Mesothelial cell of epicardium (in vitro differentiated cells): ENCODE measurements at regions not wholly inside any gene's neighbourhood (a gene's known extent, or its start where the extent isn't known, plus 50 kb on each side); places are given as distances from the start of the nearest gene placed in this dataset.
"Not testable (repeated sequence)": the region's sequence is repeated elsewhere in the genome, so short reads cannot be mapped to it uniquely, and the experiment has no call there.

ENCODE experiments used
- DNase-seq, 2 experiments: peaks; one replicate each; pipeline ENCODE4 v3.0.0; 2021; ENCODE audit warnings: low spot score in 2 of 2; ENCODE audit not compliant: unreplicated experiment in 2 of 2
- H3K27ac Mint-ChIP-seq: 2 replicates; pipeline ENCODE4 v1.8.0; 2021; ENCODE audit warnings: mixed read lengths
- H3K27me3 Mint-ChIP-seq: 2 replicates; pipeline ENCODE4 v1.8.0; 2021; ENCODE audit warnings: low read depth, mixed read lengths
- H3K36me3 Mint-ChIP-seq: 2 replicates; pipeline ENCODE4 v1.8.0; 2021; ENCODE audit warnings: mixed read lengths
- H3K4me1 Mint-ChIP-seq: 2 replicates; pipeline ENCODE4 v1.8.0; 2021; ENCODE audit warnings: mixed read lengths
- H3K4me3 Mint-ChIP-seq: 2 replicates; pipeline ENCODE4 v1.8.0; 2021; ENCODE audit warnings: mild to moderate bottlenecking, moderate library complexity, mixed read lengths
- H3K9me3 Mint-ChIP-seq: 2 replicates; pipeline ENCODE4 v1.8.0; 2021; ENCODE audit warnings: mixed read lengths
- TF ChIP-seq, protein P1 (sequence below): fragments of 200-600 bp; sonication (generic); IDR thresholded peaks from one replicate; pipeline ENCODE4 v1.5.0; 2021; ENCODE audit warnings: antibody characterized with exemption; ENCODE audit not compliant: unreplicated experiment

DNA sequence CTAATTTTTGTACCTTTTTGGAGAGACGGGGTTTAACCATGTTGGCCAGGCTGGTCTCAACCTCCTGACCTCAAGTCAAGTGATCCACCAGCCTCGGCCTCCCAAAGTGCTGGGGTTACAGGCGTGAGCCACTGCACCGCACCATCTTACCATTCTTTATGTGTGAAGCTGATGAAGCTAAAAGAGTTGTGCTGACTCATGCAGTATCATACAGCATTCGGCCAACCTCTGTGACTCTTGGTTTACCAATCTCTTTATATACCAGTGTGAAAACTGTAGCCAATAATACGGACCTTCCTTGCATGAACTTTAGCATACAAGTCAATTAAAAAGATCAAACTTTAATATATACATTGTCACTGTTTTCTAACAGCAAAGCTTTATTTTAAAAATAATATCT is 878.2 kb upstream of the MBL2 start:
- Mint-ChIP-seq H3K27ac (no peak overlapping the region), H3K4me1 (peaks cover 4% of the 10 kb centered on the region), H3K4me3 (no peak overlapping the region), H3K9me3 (no peaks in the 10 kb centered on the region), H3K36me3 (no peaks in the 10 kb centered on the region), H3K27me3 (no peaks in the 10 kb centered on the region)
- TF ChIP-seq, protein P1, sequence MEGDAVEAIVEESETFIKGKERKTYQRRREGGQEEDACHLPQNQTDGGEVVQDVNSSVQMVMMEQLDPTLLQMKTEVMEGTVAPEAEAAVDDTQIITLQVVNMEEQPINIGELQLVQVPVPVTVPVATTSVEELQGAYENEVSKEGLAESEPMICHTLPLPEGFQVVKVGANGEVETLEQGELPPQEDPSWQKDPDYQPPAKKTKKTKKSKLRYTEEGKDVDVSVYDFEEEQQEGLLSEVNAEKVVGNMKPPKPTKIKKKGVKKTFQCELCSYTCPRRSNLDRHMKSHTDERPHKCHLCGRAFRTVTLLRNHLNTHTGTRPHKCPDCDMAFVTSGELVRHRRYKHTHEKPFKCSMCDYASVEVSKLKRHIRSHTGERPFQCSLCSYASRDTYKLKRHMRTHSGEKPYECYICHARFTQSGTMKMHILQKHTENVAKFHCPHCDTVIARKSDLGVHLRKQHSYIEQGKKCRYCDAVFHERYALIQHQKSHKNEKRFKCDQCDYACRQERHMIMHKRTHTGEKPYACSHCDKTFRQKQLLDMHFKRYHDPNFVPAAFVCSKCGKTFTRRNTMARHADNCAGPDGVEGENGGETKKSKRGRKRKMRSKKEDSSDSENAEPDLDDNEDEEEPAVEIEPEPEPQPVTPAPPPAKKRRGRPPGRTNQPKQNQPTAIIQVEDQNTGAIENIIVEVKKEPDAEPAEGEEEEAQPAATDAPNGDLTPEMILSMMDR, result no peak
- DNase-seq, result no peak

DNA sequence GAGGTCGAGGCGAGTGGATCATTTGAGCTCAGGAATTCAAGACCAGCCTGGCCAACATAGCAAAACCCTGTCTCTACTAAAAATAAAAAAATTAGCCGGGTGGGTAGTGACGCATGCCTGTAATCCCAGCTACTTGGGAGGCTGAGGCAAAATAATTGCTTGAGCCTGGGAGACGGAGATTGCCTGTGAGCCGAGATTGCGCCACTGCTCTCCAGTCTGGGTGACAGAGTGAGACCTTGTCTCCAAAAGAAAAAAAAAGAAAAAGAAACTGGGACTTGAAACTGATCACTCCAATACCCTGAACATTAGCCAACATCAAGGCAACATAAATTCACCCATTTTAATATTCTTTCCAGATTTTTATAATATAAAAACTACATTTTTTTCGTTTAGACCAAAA is 874.6 kb upstream of the MBL2 start:
- H3K4me3 Mint-ChIP-seq, H3K4me1 Mint-ChIP-seq, H3K27me3 Mint-ChIP-seq, H3K27ac Mint-ChIP-seq, H3K9me3 Mint-ChIP-seq, DNase-seq, H3K36me3 Mint-ChIP-seq: not testable (repeated sequence)

DNA sequence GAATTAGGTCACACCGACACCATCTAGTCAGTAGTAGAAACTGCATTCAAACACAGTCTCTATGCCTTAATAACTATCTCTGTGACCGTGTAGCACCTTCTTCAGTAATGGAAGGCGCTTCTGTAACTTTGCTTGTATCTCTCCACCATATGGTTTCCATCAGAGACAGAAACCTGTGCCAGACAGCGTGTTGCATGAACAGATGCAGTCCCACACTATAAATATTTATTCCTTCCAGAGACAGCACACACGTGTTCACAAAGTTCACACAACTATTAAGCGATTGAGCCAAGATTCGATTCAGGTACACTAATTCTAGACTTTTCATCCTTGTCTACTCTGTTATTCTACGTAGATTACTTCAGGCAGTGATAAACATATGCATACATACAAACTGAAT is 873.9 kb upstream of the MBL2 start:
- Mint-ChIP-seq H3K27ac (no peak overlapping the region), H3K4me3 (no peak overlapping the region), H3K4me1 (peaks cover 4% of the 10 kb centered on the region), H3K9me3 (peaks cover 4% of the 10 kb centered on the region), H3K27me3 (no peaks in the 10 kb centered on the region), H3K36me3 (peaks cover 3% of the 10 kb centered on the region)
- DNase-seq, result no peak
- TF ChIP-seq, protein P1, result no peak

DNA sequence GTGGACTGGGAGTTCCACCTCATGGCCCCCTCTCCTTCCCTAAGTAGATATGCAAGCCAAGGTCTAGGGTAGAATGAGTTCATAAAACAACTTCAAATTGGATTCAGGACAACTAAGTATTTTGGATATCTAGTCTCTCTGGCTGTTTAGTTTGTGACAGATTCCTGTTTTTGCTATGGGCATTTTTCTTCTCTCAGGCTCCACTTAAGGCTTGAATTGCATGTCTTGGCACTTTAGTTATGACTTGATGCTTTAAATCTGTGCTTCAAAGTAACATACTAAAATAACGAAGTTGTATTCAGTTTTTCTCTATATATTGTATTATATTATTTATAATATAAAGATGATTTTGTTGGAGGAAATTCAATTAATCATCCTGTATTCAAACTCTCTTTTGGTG is 873.4 kb upstream of the MBL2 start:
- Mint-ChIP-seq H3K27ac (no peak overlapping the region), H3K36me3 (peaks cover 3% of the 10 kb centered on the region), H3K27me3 (no peaks in the 10 kb centered on the region), H3K9me3 (peaks cover 8% of the 10 kb centered on the region), H3K4me3 (no peak overlapping the region), H3K4me1 (peaks cover 4% of the 10 kb centered on the region)
- DNase-seq, result no peak
- TF ChIP-seq, protein P1, result no peak

DNA sequence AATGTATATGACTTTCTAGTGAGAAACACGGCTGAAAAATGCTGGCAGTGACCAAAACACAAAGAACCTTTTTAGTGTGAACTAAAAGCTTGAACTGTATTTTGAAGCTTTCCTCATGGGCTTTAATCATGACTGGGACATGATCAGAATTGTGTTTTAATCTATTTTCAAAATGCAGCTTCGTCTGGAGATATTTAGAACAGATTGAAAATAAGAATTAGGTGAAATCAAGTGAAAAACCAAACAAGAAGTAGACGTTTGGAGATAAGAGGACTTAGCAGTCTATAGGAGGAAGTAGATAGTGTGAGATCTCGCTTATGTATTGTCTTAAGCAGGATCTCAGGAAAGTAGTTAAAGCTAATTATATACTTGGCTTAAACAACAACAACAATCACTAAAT is 865.4 kb upstream of the MBL2 start:
- TF ChIP-seq, protein P1, result no peak
- Mint-ChIP-seq H3K27ac (no peak overlapping the region), H3K4me3 (no peak overlapping the region), H3K4me1 (peaks cover 9% of the 10 kb centered on the region), H3K36me3 (peaks cover 3% of the 10 kb centered on the region), H3K27me3 (no peaks in the 10 kb centered on the region), H3K9me3 (peaks cover 27% of the 10 kb centered on the region)
- no peak for DNase-seq

DNA sequence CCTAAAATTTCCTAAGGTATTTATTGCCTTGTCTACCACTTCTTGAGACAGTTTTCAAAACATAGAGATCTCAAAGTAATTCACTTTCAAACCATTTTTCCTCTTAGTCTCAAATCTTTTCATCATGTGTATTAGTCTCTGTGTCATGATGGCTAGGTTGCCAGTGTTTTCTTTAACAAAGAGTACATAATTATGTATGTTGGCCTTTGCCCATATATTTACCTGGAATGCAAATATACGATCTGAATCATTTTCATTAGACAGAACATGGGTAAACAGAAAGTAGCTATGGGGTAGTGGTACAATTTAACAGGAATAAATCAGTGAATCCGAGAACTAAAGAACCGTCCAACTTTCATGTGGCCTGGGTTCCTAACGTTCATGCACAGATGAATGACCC is 852.1 kb upstream of the MBL2 start:
- Mint-ChIP-seq H3K9me3 (peaks cover 32% of the 10 kb centered on the region), H3K4me3 (no peak overlapping the region), H3K36me3 (peaks cover 2% of the 10 kb centered on the region), H3K27ac (no peak overlapping the region), H3K4me1 (peaks cover 12% of the 10 kb centered on the region), H3K27me3 (no peaks in the 10 kb centered on the region)
- TF ChIP-seq, protein P1, result no peak
- no peak for DNase-seq
